SJSA1 (cell line): ENCODE measurements at regions not wholly inside any gene's neighbourhood (a gene's known extent, or its start where the extent isn't known, plus 50 kb on each side); places are given as distances from the start of the nearest gene placed in this dataset.

ENCODE experiments used
- DNase-seq, 2 experiments: peaks; one replicate each; pipeline ENCODE4 v3.0.0-alpha.2; 2015 to 2020; ENCODE audit warnings: low spot score in 2 of 2, low read depth in 1 of 2
- H3K27ac ChIP-seq: fragments of 250-450 bp; sonication (Bioruptor Pico); 2 replicates; pipeline ENCODE4 v1.5.1; 2020; ENCODE audit warnings: mild to moderate bottlenecking, moderate library complexity
- H3K27me3 ChIP-seq: fragments of 250-450 bp; sonication (Bioruptor Pico); replicated peaks from 2 replicates; pipeline ENCODE4 v1.5.1; 2020; ENCODE audit warnings: mild to moderate bottlenecking, moderate library complexity
- H3K36me3 ChIP-seq: fragments of 250-450 bp; sonication (Bioruptor Pico); 2 replicates; pipeline ENCODE4 v1.5.1; 2020; ENCODE audit warnings: mild to moderate bottlenecking
- H3K4me1 ChIP-seq: fragments of 250-450 bp; sonication (Bioruptor Pico); replicated peaks from 2 replicates; pipeline ENCODE4 v1.6.1; 2021; ENCODE audit warnings: mild to moderate bottlenecking
- H3K4me3 ChIP-seq: fragments of 250-450 bp; sonication (Bioruptor Pico); 2 replicates; pipeline ENCODE4 v1.5.1; 2020; ENCODE audit warnings: mild to moderate bottlenecking
- H3K9me3 ChIP-seq: fragments of 250-450 bp; sonication (Bioruptor Pico); replicated peaks from 2 replicates; pipeline ENCODE4 v1.5.1; 2020; ENCODE audit warnings: mild to moderate bottlenecking

DNA sequence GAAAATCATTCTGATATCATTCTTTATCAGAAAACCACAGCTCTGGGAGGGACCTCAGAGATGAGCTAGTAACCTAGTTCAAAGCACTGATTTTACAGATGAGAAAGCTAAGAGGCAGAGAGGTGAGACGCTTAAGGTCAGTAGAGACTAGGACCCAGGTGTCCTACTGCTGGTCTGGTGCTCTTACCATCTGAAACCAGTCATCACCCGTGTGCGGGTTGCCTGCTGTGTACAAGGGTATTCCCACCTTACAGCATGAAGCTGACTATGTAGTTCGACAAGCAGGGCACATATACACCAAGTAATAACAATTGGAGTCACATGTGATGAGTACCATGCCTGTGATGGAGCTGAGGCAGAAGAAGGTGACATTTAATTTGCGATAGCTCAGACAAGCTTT is 133.7 kb downstream of the ADAMTS15 start:
- Histone ChIP-seq H3K36me3 (no peaks in the 10 kb centered on the region), H3K27ac (no peak overlapping the region), H3K9me3 (no peaks in the 10 kb centered on the region), H3K4me3 (no peak overlapping the region), H3K27me3 (no peaks in the 10 kb centered on the region), H3K4me1 (peaks cover 22% of the 10 kb centered on the region)
- DNase-seq: no peak

DNA sequence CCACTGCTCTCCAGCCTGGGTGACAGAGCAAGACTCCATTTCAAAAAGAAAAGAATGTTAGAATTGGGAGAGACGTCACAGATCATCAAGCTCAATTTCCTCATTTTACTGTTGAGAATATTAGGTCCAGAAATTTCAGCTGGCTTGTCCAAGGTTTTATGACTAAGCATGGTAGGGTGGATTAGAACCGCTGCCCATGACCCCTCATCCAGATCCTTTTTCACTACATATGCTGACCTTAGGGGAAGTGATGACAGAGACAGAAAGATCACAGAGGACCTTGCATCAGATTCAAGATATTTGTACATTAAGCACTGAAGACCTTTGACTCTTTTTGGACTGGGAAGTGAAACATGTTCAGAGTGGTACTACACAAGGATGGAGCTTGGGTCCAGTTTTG is 134.5 kb downstream of the ADAMTS15 start:
- Histone ChIP-seq H3K27ac (no peak overlapping the region), H3K9me3 (no peaks in the 10 kb centered on the region), H3K4me3 (no peak overlapping the region), H3K4me1 (peaks cover 22% of the 10 kb centered on the region), H3K27me3 (no peaks in the 10 kb centered on the region), H3K36me3 (no peaks in the 10 kb centered on the region)
- DNase-seq: no peak

DNA sequence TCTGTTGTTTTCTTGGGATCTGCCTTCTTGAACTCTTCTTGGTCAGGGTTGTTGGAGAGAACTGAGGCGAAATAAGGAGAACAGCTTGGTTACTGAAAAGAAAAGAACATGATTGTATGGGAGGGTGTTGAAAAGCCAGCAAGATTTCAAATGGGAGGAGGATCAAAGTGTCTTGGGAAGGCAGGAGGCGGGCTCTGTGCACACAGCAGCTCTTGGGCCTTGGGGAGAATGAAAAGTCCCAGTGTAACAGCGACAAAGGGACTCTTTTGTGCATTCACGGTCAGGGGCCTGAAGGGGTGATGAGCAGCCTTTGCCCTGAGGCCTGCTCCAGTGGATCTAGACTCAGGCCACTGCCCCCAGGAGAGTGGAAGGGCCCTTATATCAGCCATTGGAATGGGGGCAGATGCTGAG is 135.4 kb downstream of the ADAMTS15 start:
- no peak overlapping the region for H3K27ac ChIP-seq
- DNase-seq: no peak

DNA sequence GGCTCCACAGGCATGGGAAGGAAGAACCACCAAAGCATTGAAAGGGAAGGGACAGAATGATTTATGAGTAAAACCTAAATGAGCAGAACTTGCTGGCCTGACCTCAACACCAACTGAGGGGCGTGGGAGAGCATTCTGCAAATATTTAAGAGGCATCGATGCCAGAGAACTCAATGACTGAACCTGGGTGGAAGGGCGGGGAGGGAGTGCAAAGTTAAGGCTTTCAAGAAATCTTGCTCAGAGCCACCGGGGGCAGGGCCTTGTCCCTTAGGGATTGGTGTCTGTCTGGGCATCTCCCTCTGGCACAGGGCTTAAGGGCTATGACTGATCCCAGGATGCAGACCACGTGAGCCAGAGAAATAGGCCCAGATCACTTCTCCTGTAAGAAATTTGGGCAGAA is 137.1 kb downstream of the ADAMTS15 start:
- Histone ChIP-seq H3K36me3 (no peaks in the 10 kb centered on the region), H3K4me1 (peaks cover 14% of the 10 kb centered on the region), H3K27me3 (no peaks in the 10 kb centered on the region), H3K9me3 (no peaks in the 10 kb centered on the region), H3K27ac (no peak overlapping the region), H3K4me3 (no peak overlapping the region)
- no peak for DNase-seq

More for the DNA sequence above, 135.4 kb downstream of the ADAMTS15 start:
- peaks cover 22% of the 10 kb centered on the region for H3K4me1 ChIP-seq
- H3K9me3 ChIP-seq: no peaks in the 10 kb centered on the region
- no peaks in the 10 kb centered on the region for H3K36me3 ChIP-seq
- no peaks in the 10 kb centered on the region for H3K27me3 ChIP-seq
- no peak overlapping the region for H3K4me3 ChIP-seq

DNA sequence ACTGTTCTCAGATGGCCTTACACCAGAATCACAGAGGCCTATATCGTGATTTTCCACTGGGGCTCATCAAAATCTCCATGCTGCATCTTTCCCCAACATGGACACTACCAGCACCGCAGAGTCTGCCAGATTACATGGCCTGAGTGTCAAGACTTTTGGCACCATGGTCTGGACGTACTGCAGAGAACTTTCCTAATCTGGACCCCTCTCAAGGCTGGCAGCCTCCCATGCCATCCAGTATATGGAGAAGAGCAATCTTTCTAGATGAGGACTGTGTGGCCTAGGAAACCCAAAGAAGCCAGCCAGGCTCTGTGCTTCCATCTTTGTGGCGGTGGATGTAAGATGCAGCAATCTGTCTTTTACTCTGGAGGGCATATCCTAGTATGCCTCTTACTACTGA is 139.2 kb downstream of the ADAMTS15 start:
- H3K36me3 ChIP-seq: no peaks in the 10 kb centered on the region
- no peaks in the 10 kb centered on the region for H3K27me3 ChIP-seq
- H3K4me3 ChIP-seq: no peak overlapping the region
- no peak for DNase-seq
- no peaks in the 10 kb centered on the region for H3K9me3 ChIP-seq
- peaks cover 10% of the 10 kb centered on the region for H3K4me1 ChIP-seq
- no peak overlapping the region for H3K27ac ChIP-seq

DNA sequence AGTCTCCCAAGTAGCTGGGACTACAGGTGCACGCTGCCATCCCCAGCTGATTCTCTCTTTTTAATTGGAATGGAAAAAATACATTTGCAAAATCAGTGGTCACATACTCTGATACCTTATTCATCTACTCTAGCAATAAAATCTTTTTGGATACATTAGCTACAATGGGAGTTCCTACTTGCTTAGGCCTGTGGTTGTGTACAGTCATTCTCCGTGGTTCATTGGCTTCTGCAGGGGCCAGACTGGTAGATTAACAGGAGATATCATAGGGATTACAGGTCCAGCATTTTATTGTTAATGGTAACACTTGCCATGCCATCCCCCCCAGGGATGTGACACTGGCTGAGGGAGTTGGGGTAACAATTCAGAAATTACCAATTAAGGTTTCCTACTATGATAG is 140.0 kb downstream of the ADAMTS15 start:
- H3K4me1 ChIP-seq: peaks cover 10% of the 10 kb centered on the region
- no peak overlapping the region for H3K27ac ChIP-seq
- no peaks in the 10 kb centered on the region for H3K36me3 ChIP-seq
- DNase-seq: no peak
- H3K27me3 ChIP-seq: no peaks in the 10 kb centered on the region
- no peak overlapping the region for H3K4me3 ChIP-seq
- no peaks in the 10 kb centered on the region for H3K9me3 ChIP-seq

DNA sequence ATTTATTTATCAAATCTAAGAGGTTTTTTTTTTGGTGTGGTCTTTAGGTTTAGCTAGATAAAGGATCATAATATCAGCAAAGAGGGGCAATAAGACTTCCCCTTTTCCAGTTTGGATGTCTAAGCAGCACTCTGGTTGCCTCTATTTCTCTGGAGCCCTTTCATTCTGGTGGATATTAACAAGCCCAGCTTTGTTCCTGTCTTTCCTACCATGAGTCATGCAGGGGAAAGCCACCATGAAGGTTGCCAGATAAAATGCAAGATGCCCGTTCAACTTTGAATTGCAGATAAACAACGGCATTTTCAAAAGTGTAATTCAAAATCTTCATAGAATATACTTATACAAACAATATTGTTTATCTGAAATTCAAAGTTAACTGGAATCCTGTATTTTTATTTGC is 143.6 kb downstream of the ADAMTS15 start:
- peak in 1 of 2 experiments; percentile 11 for DNase-seq
- no peak overlapping the region for H3K27ac ChIP-seq
- peaks cover 10% of the 10 kb centered on the region for H3K4me1 ChIP-seq
- H3K36me3 ChIP-seq: no peaks in the 10 kb centered on the region
- no peaks in the 10 kb centered on the region for H3K27me3 ChIP-seq
- no peaks in the 10 kb centered on the region for H3K9me3 ChIP-seq
- no peak overlapping the region for H3K4me3 ChIP-seq

DNA sequence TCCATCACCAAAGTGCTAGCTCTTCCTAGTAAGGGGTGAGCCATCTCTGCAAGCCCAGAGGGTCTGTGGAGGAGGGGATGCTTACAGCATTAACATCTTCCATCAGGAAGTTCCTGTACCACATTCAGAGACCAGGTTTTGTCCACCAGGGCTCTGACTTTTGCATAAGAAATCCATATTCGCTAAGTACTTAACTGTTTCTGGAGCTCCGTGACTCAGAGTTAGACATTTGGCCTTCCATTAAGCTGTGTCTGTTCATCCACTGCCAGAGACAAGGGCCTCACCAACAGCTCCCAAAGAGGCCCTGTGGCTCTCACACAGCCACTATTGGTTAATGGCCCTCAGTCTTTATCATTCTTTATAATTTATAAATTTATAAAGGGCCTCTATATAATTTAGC is 144.6 kb downstream of the ADAMTS15 start:
- no peaks in the 10 kb centered on the region for H3K27me3 ChIP-seq
- no peak overlapping the region for H3K4me3 ChIP-seq
- peaks cover 10% of the 10 kb centered on the region for H3K4me1 ChIP-seq
- no peaks in the 10 kb centered on the region for H3K9me3 ChIP-seq
- no peak for DNase-seq
- H3K36me3 ChIP-seq: no peaks in the 10 kb centered on the region
- no peak overlapping the region for H3K27ac ChIP-seq

DNA sequence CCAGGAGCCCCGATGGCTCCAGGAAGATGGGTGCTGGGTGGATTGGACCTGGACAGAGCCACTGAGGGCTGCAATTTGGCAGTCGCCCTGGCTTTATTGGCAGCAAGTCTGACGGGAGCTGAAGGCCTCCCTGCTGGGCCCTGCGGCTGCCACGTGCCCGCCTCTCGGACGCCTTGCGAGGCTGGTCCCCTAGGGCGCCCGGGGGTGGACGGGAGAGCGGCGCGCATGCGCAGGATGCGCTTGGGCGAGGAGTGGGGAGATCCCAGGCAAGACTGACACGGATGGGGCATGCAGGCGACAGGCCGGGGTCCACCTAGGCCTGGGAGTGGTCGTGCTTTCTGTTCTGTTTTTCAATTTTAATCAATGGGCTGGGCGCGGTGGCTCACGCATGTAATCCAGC is 150.0 kb downstream of the ADAMTS15 start:
- peaks cover 10% of the 10 kb centered on the region for H3K4me1 ChIP-seq

DNA sequence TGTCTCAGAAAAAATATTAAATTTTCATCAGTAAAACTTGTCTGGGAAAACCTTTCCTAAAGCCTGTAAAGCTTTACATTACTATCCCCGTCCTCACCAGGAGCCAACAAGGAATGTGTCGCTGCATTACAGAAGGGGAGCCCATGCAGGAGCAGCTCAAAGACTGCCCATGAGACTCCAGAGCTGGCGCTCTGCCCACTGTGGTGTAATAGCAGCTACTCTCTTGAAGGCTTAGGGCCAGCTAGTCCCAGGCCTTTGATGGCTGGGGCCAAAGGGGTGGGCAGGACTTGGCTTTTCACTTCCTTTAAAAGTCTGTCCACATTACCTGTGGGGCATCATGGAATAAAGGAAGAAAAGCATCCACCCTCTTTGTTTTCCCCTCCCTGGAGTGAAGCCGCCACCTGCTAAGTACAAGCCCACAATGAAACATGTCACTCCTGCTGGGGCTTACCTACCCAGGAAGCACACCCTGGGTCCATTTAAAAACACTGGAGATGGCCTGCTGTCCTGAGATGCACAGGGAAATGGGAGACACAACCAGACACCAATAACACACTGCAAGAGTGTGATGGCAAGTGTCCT is 150.7 kb downstream of the ADAMTS15 start:
- no peaks in the 10 kb centered on the region for H3K9me3 ChIP-seq
- H3K27me3 ChIP-seq: no peaks in the 10 kb centered on the region
- H3K4me1 ChIP-seq: peaks cover 10% of the 10 kb centered on the region
- H3K4me3 ChIP-seq: no peak overlapping the region
- DNase-seq: no peak
- no peaks in the 10 kb centered on the region for H3K36me3 ChIP-seq
- H3K27ac ChIP-seq: no peak overlapping the region

More for the DNA sequence above, 150.0 kb downstream of the ADAMTS15 start:
- H3K27ac ChIP-seq: no peak overlapping the region
- H3K27me3 ChIP-seq: no peaks in the 10 kb centered on the region
- no peaks in the 10 kb centered on the region for H3K36me3 ChIP-seq
- H3K9me3 ChIP-seq: no peaks in the 10 kb centered on the region
- DNase-seq: no peak
- H3K4me3 ChIP-seq: no peak overlapping the region

DNA sequence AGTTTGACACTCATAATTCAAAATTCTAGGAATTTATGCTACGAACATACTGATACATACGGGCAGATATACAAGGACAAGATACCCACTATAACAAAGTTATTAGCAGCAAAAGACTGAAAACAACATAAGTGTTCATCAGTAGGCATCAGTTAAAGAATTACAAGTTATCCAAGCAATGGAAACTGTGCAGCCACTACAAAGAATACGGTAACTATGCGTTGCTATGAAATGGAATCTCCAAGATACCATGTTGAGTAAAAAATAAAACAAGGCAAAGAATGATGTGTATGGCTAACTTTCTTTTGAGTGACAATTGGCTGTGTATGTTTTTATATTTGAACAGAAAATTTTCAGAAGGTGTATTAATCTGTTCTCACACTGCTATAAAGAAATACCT is 151.7 kb downstream of the ADAMTS15 start:
- no peaks in the 10 kb centered on the region for H3K27me3 ChIP-seq
- no peaks in the 10 kb centered on the region for H3K36me3 ChIP-seq
- H3K27ac ChIP-seq: no peak overlapping the region
- H3K4me3 ChIP-seq: no peak overlapping the region
- no peaks in the 10 kb centered on the region for H3K9me3 ChIP-seq
- no peak for DNase-seq
- H3K4me1 ChIP-seq: peaks cover 10% of the 10 kb centered on the region

DNA sequence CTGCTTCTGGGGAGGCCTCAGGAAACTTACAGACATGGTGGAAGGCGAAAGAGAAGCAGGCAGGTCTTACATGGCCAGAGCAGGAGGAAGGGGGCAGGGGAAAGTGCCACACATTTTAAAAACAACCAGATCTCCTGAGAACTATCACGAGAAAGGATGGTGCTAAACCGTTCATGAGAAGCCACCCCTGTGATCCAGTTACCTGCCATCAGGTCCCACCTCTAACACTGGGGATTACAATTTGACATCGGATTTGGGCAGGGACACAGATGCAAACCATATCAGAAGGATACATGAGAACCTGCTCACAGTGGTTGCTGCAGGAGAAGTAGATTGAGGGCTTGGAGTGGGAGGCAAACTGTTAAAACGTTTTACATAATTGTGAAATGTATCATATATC is 152.2 kb downstream of the ADAMTS15 start:
- Histone ChIP-seq H3K27ac (no peak overlapping the region), H3K9me3 (no peaks in the 10 kb centered on the region), H3K4me1 (peaks cover 10% of the 10 kb centered on the region), H3K36me3 (no peaks in the 10 kb centered on the region), H3K27me3 (no peaks in the 10 kb centered on the region), H3K4me3 (no peak overlapping the region)
- no peak for DNase-seq

DNA sequence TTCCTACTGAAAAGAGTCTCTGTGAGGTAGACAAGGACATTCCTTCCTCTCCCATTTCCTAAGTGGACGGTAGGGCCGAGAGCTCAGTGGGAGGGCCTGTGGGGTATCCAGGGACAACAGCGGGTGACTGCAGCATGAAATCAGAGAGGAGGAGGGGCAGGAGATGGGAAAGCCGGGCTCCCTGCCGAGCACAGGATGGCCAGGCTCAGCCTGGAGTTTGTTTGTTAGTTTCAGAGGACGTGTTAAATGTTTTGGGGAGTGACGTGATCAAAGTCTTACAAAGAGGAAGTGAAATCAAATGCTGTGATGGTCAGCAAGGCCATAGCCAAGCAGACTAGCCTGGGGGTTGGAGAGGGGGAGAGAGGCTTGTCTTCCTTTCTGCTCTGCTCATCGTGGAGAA is 152.7 kb downstream of the ADAMTS15 start:
- Histone ChIP-seq H3K4me3 (no peak overlapping the region), H3K4me1 (peaks cover 10% of the 10 kb centered on the region), H3K27ac (0 out of 2 replicates have a peak overlapping the region, but pooled peaks have one; percentile 38), H3K36me3 (no peaks in the 10 kb centered on the region), H3K9me3 (no peaks in the 10 kb centered on the region), H3K27me3 (no peaks in the 10 kb centered on the region)
- peak; percentile 40 to 49 for DNase-seq

DNA sequence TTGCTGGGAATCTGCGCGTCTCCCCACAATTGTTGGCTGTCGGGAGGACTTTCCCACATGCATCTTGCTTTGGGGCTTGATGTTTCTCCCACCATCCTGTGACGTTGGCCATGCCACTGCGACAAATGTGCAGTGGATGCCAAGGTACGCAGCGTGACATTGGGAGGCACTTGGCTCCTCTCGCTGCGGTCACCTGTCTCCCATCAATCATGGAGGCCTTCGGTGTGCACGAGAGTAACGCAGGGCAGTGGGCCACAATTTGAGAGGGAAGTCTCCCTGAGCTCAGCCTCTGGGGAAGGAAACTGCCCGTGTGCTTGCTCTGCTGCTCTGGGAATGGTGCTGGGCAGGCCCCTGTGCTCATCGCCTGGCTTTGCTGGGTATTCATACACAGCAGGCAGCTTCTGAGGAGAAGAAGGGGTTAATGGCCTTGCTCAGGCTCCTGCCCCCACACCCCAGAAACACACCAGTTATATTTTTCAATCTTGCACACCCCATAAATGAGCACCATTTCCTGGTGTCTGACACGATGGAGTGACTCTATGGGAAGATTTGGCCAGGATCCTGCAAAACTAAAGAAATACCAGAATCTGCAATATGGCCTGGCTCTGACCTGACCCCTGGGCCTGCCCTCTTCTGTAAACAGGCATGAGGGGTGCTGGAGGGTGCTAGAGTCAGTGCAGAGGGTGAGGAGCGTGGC is 153.5 kb downstream of the ADAMTS15 start:
- 0 out of 2 replicates have a peak overlapping the region, but pooled peaks have one; percentile 38 for H3K27ac ChIP-seq
- H3K4me1 ChIP-seq: peaks cover 10% of the 10 kb centered on the region
- no peak overlapping the region for H3K4me3 ChIP-seq
- no peaks in the 10 kb centered on the region for H3K36me3 ChIP-seq
- no peak for DNase-seq
- no peaks in the 10 kb centered on the region for H3K9me3 ChIP-seq
- H3K27me3 ChIP-seq: no peaks in the 10 kb centered on the region
